ENCODE measurements at regions not wholly inside any gene's neighbourhood (a gene's known extent, or its start where the extent isn't known, plus 50 kb on each side); places are given as distances from the start of the nearest gene placed in this dataset.

GRCh38 chr4:178280362-178280761 lies 838.1 kb upstream of the AGA start:
- no peak for DNase-seq (ENCODE audit: insufficient read length, low spot score, missing footprints)

GRCh38 chr4:178288462-178288861 lies 846.2 kb upstream of the AGA start:
- H3K9me3 ChIP-seq (ENCODE audit: low read depth, low read length), result peaks cover 4% of the 10 kb centered on the region
- no peak overlapping the region for H3K27ac ChIP-seq (ENCODE audit: low read depth, low read length)
- H2AFZ ChIP-seq (ENCODE audit: low read length), result no peak overlapping the region
- H3K79me2 ChIP-seq (ENCODE audit: insufficient read depth, low read length), result no peaks in the 10 kb centered on the region
- H3K4me1 ChIP-seq (ENCODE audit: insufficient read depth, low read length), result no peaks in the 10 kb centered on the region
- no peaks in the 10 kb centered on the region for H3K27me3 ChIP-seq (ENCODE audit: insufficient read depth, low read length)
- no peak for DNase-seq (ENCODE audit: insufficient read length, low spot score, missing footprints)
- H3K36me3 ChIP-seq (ENCODE audit: insufficient read depth, low read length), result no peaks in the 10 kb centered on the region
- no peak for TF ChIP-seq CTCF (IDR thresholded peaks at IDR 0.05; ENCODE audit: extremely low read depth, low read depth, low read length)
- H3K4me2 ChIP-seq (ENCODE audit: insufficient read depth, low read length), result no peak overlapping the region
- no peak overlapping the region for H3K4me3 ChIP-seq (ENCODE audit: insufficient read depth, low read length)
- no peaks in the 10 kb centered on the region for H4K20me1 ChIP-seq (ENCODE audit: insufficient read depth, low read length)

More at GRCh38 chr4:178280362-178280761, 838.1 kb upstream of the AGA start:
- Histone ChIP-seq H3K27me3 (ENCODE audit: insufficient read depth, low read length) (no peaks in the 10 kb centered on the region), H2AFZ (ENCODE audit: low read length) (no peak overlapping the region), H3K4me2 (ENCODE audit: insufficient read depth, low read length) (no peak overlapping the region), H3K4me3 (ENCODE audit: insufficient read depth, low read length) (no peak overlapping the region), H4K20me1 (ENCODE audit: insufficient read depth, low read length) (no peaks in the 10 kb centered on the region), H3K79me2 (ENCODE audit: insufficient read depth, low read length) (no peaks in the 10 kb centered on the region), H3K27ac (ENCODE audit: low read depth, low read length) (no peak overlapping the region), H3K36me3 (ENCODE audit: insufficient read depth, low read length) (no peaks in the 10 kb centered on the region), H3K4me1 (ENCODE audit: insufficient read depth, low read length) (no peaks in the 10 kb centered on the region), H3K9me3 (ENCODE audit: low read depth, low read length) (peaks cover 2% of the 10 kb centered on the region)
- no peak for TF ChIP-seq CTCF (IDR thresholded peaks at IDR 0.05; ENCODE audit: extremely low read depth, low read depth, low read length)

- no peak for TF ChIP-seq CTCF (IDR thresholded peaks at IDR 0.05; ENCODE audit: extremely low read depth, low read depth, low read length)
- Histone ChIP-seq H3K9me3 (ENCODE audit: low read depth, low read length) (no peaks in the 10 kb centered on the region), H3K36me3 (ENCODE audit: insufficient read depth, low read length) (no peaks in the 10 kb centered on the region)
These were observed 851.4 kb upstream of the AGA start for GRCh38 chr4:178293601-178294000.

DNA sequence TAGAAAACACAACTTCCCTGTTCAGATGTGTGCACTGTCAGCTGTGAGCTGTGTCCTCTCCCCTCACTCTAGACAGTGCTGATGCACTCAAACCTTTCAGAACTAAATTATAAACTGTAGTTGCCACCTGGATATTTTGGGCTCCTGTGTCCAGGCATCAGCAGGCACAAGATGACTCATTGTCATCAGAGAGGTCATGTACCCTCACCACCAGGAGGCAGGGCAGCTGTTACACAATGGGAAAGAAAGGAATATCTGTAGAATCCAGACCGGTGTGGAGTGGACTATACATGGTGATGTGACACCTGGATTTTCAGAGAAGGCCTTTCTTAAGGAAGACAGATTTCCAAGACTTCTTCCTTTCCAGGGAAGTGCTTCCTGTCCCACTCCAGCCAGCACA lies 854.4 kb upstream of the AGA start:
- no peaks in the 10 kb centered on the region for H3K79me2 ChIP-seq (ENCODE audit: insufficient read depth, low read length)
- H3K4me2 ChIP-seq (ENCODE audit: insufficient read depth, low read length), result no peak overlapping the region
- H3K4me1 ChIP-seq (ENCODE audit: insufficient read depth, low read length), result no peaks in the 10 kb centered on the region
- no peak for TF ChIP-seq CTCF (IDR thresholded peaks at IDR 0.05; ENCODE audit: extremely low read depth, low read depth, low read length)
- no peaks in the 10 kb centered on the region for H4K20me1 ChIP-seq (ENCODE audit: insufficient read depth, low read length)
- H3K36me3 ChIP-seq (ENCODE audit: insufficient read depth, low read length), result no peaks in the 10 kb centered on the region
- no peaks in the 10 kb centered on the region for H3K9me3 ChIP-seq (ENCODE audit: low read depth, low read length)
- no peak for DNase-seq (ENCODE audit: insufficient read length, low spot score, missing footprints)
- H2AFZ ChIP-seq (ENCODE audit: low read length), result no peak overlapping the region
- H3K27ac ChIP-seq (ENCODE audit: low read depth, low read length), result no peak overlapping the region
- H3K27me3 ChIP-seq (ENCODE audit: insufficient read depth, low read length), result no peaks in the 10 kb centered on the region
- no peak overlapping the region for H3K4me3 ChIP-seq (ENCODE audit: insufficient read depth, low read length)

More at GRCh38 chr4:178293601-178294000, 851.4 kb upstream of the AGA start:
- no peak for DNase-seq (ENCODE audit: insufficient read length, low spot score, missing footprints)
- H3K79me2 ChIP-seq (ENCODE audit: insufficient read depth, low read length), result no peaks in the 10 kb centered on the region
- no peak overlapping the region for H2AFZ ChIP-seq (ENCODE audit: low read length)
- H3K4me3 ChIP-seq (ENCODE audit: insufficient read depth, low read length), result no peak overlapping the region
- no peaks in the 10 kb centered on the region for H3K4me1 ChIP-seq (ENCODE audit: insufficient read depth, low read length)
- H3K4me2 ChIP-seq (ENCODE audit: insufficient read depth, low read length), result no peak overlapping the region
- H3K27me3 ChIP-seq (ENCODE audit: insufficient read depth, low read length), result no peaks in the 10 kb centered on the region
- H4K20me1 ChIP-seq (ENCODE audit: insufficient read depth, low read length), result no peaks in the 10 kb centered on the region
- H3K27ac ChIP-seq (ENCODE audit: low read depth, low read length), result no peak overlapping the region
